Fibroblast of the aortic adventitia (primary cell): ENCODE measurements at regions not wholly inside any gene's neighbourhood (a gene's known extent, or its start where the extent isn't known, plus 50 kb on each side); places are given as distances from the start of the nearest gene placed in this dataset.

Source experiments
- DNase-seq: peaks from one replicate; pipeline ENCODE4 v3.0.0-alpha.2; 2010; ENCODE audit warnings: low read depth
- H3K4me3 ChIP-seq: 2 replicates; pipeline ENCODE4 v1.5.1; 2011; ENCODE audit warnings: low read depth, mild to moderate bottlenecking, control low read depth, low read length, moderate library complexity
- CTCF ChIP-seq: IDR thresholded peaks from 2 replicates; pipeline ENCODE4 v1.5.1; 2011; ENCODE audit warnings: mild to moderate bottlenecking, low read length, control low read depth, inconsistent platforms; ENCODE audit not compliant: insufficient read depth

- DNase-seq, result no peak
- H3K4me3 ChIP-seq, result no peak overlapping the region
- TF ChIP-seq CTCF, result no peak
Observed at GRCh38 chr7:109945820-109946518, 1145.0 kb upstream of the LRRN3 start.

- TF ChIP-seq CTCF, result no peak
- no peak overlapping the region for H3K4me3 ChIP-seq
- no peak for DNase-seq
Observed at GRCh38 chr7:109950256-109950655, 1140.7 kb upstream of the LRRN3 start.

GRCh38 chr7:109950821-109951564 lies 1139.9 kb upstream of the LRRN3 start:
- no peak for TF ChIP-seq CTCF
- no peak overlapping the region for H3K4me3 ChIP-seq
- DNase-seq, result no peak

- no peak overlapping the region for H3K4me3 ChIP-seq
- DNase-seq, result no peak
- no peak for TF ChIP-seq CTCF
Observed at GRCh38 chr7:109951565-109951928, 1139.4 kb upstream of the LRRN3 start.

GRCh38 chr7:109955986-109956385 lies 1134.9 kb upstream of the LRRN3 start:
- no peak for TF ChIP-seq CTCF
- H3K4me3 ChIP-seq, result no peak overlapping the region
- DNase-seq, result no peak

- TF ChIP-seq CTCF, result no peak
- H3K4me3 ChIP-seq, result no peak overlapping the region
- no peak for DNase-seq
Observed at GRCh38 chr7:109956916-109957315, 1134.0 kb upstream of the LRRN3 start.

GRCh38 chr7:109963741-109964140 lies 1127.2 kb upstream of the LRRN3 start:
- no peak overlapping the region for H3K4me3 ChIP-seq
- DNase-seq, result no peak
- no peak for TF ChIP-seq CTCF
